Stimulated activated naive CD8-positive, alpha-beta T cell treated with anti-CD3 and anti-CD28 coated beads, Interleukin-15, Interleukin-2, amounts not matched to agents 100 ng/mL and 50 ng/mL, for 24 hours (primary cell): ENCODE measurements at regions not wholly inside any gene's neighbourhood (a gene's known extent, or its start where the extent isn't known, plus 50 kb on each side); places are given as distances from the start of the nearest gene placed in this dataset.

Source experiments
- H3K27ac Mint-ChIP-seq: one replicate; pipeline ENCODE4 v1.8.0; 2021; ENCODE audit warnings: mild to moderate bottlenecking, mixed read lengths
- H3K27me3 Mint-ChIP-seq: one replicate; pipeline ENCODE4 v1.8.0; 2021; ENCODE audit warnings: mixed read lengths
- H3K36me3 Mint-ChIP-seq: one replicate; pipeline ENCODE4 v1.8.0; 2021; ENCODE audit warnings: low read depth, mixed read lengths
- H3K4me1 Mint-ChIP-seq: one replicate; pipeline ENCODE4 v1.8.0; 2021; ENCODE audit warnings: low read depth, mixed read lengths
- H3K4me3 Mint-ChIP-seq: one replicate; pipeline ENCODE4 v1.8.0; 2021; ENCODE audit warnings: mild to moderate bottlenecking, mixed read lengths
- H3K9me3 Mint-ChIP-seq: one replicate; pipeline ENCODE4 v1.8.0; 2021; ENCODE audit warnings: mixed read lengths

DNA sequence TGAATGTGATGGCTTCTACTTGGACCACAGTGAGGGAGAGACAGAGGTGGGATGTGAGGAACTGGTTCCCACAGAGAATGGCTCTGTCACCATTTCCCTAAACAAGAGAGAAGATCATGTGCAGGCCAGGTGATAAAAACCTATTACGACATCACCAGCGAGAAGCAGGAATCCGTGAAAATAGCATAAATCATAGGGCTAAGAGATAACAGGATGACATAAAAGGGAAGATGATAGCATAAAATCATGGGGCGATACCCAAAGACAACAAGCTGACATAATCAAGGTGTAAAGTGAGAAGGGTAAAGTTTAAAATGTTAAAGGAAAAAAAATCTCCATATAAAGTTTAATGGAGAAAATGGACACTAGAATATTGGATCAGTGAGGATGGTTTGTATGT lies 205.5 kb upstream of the SLIT2 start:
- H3K27ac Mint-ChIP-seq: no peak overlapping the region
- no peaks in the 10 kb centered on the region for H3K27me3 Mint-ChIP-seq
- peaks cover 18% of the 10 kb centered on the region for H3K9me3 Mint-ChIP-seq
- H3K4me1 Mint-ChIP-seq: no peaks in the 10 kb centered on the region
- H3K36me3 Mint-ChIP-seq: no peaks in the 10 kb centered on the region
- no peak overlapping the region for H3K4me3 Mint-ChIP-seq

DNA sequence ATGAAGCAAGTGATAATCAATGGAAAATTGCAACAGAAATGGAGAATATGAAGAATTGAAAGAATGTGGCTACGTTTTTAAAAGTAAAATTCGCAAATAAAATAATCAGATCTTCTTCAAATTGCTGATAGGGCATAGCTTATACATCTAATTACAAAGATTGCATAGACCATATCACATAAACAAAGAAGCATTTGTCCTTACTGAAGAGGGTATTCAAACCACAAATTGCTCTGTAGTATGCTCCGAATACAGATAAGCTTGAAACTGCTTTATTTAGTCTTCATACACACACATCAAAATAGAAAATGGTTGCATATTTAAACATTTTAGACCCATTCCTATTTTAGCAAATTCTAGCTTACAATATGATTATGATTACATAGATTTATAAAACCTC lies 206.7 kb upstream of the SLIT2 start:
- Mint-ChIP-seq H3K36me3 (no peaks in the 10 kb centered on the region), H3K4me1 (no peaks in the 10 kb centered on the region), H3K9me3 (peaks cover 14% of the 10 kb centered on the region), H3K27me3 (no peaks in the 10 kb centered on the region), H3K27ac (no peak overlapping the region), H3K4me3 (no peak overlapping the region)

DNA sequence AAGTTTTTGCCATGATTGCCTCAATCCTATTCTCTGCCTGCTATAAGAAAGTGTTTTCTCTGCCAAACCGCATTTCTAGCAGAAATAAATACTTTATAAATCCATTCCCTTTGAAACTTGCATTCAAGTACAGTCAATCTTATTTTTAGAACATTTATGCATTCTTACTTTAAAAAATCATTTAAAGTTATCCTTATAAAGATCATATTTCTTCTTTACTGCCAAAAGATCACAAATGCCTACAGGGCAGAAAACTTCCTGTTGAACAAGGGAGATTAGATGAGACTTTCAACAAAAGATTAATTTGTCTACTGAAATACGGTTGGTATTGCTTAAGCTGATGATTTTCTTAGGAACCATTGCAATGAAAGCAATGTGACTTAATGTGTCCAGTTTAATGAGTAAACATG lies 207.2 kb upstream of the SLIT2 start:
- peaks cover 14% of the 10 kb centered on the region for H3K9me3 Mint-ChIP-seq
- no peaks in the 10 kb centered on the region for H3K27me3 Mint-ChIP-seq
- no peaks in the 10 kb centered on the region for H3K36me3 Mint-ChIP-seq
- no peaks in the 10 kb centered on the region for H3K4me1 Mint-ChIP-seq
- H3K4me3 Mint-ChIP-seq: no peak overlapping the region
- H3K27ac Mint-ChIP-seq: no peak overlapping the region

DNA sequence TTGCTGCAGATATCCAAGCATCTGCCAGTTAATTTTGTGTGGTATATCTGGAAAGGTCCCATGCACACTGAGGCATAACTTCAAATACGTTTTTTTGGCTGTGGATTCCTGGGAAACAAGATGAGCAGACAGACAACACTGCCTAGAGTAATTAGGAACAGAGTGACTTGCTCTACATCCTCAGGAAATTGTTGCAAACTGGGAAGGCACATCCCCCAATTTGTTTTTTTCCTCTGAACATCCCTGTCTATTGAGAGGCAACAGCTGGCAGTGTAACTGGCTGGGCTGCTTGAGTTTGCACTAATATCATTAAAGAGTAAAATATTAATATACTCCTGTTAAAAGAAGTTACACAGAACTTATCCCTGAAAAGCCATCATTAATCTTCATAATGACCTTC lies 207.7 kb upstream of the SLIT2 start:
- Mint-ChIP-seq H3K4me1 (no peaks in the 10 kb centered on the region), H3K4me3 (no peak overlapping the region), H3K9me3 (peaks cover 14% of the 10 kb centered on the region), H3K27me3 (no peaks in the 10 kb centered on the region), H3K36me3 (no peaks in the 10 kb centered on the region), H3K27ac (no peak overlapping the region)

DNA sequence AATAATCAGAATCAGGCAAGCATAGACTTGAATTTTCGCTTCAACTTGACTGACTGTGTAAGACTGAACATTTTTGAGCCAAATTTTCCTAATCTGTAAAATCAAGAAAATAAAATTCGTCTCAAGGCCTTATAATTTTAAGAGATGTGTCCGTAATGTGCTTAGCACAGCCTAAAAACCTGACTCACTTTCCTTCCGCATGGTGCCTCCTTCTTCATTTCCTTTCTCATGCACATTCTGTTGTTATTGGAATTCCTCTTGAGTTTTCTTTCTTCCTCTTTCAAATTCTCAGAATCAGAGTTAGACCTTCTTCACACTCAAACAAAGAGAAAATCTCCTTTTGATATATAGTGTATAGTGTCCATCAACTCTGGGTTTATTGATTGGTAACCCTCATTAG lies 208.9 kb upstream of the SLIT2 start:
- H3K36me3 Mint-ChIP-seq: no peaks in the 10 kb centered on the region
- H3K4me1 Mint-ChIP-seq: no peaks in the 10 kb centered on the region
- H3K27ac Mint-ChIP-seq: no peak overlapping the region
- H3K27me3 Mint-ChIP-seq: no peaks in the 10 kb centered on the region
- H3K9me3 Mint-ChIP-seq: peaks cover 17% of the 10 kb centered on the region
- H3K4me3 Mint-ChIP-seq: no peak overlapping the region

DNA sequence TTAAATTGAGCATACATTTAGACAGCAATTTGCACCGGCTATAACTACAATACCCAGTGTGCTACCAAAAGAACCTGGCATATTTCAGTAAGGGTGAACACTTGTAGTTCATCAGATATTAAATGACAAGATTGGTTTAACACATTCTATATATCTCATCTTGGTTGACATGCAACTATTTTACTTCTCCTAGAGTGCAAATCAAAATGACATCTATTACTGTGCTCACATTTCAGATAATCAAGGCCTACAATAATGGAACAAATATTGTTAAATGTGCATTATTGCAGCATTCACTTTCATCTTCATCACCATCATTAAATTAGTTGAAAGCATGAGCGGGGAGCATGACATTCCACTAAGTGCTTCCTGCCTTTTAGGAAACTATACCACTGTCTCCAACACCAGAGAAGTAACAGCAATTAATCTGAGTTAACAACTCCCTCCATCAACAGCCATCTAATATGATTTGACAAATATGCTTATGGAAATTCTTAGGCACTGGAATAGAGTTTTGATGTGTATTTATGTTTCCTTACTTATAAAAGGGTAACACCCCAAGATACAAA lies 209.8 kb upstream of the SLIT2 start:
- Mint-ChIP-seq H3K27ac (no peak overlapping the region), H3K4me1 (no peaks in the 10 kb centered on the region), H3K27me3 (no peaks in the 10 kb centered on the region), H3K4me3 (no peak overlapping the region), H3K9me3 (peaks cover 17% of the 10 kb centered on the region), H3K36me3 (no peaks in the 10 kb centered on the region)

DNA sequence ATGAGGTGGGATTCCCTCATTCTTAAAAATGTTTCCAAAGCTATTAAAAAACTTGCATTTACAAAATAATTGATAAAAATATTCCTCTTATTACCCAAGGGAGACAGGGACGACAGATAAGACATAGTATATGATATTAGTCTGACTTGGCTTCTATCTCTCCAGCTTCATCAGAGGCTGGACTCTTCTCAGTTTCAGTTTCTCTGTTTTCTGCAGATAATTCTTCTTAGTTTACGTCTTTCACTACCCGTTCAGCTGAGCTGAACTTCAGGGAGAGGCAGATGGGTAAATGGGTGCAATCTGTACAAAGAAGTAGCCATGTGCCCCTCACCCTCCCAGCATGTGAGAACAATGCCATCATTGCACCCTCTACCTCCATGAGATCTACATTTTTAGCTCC lies 214.0 kb upstream of the SLIT2 start:
- peaks cover 7% of the 10 kb centered on the region for H3K9me3 Mint-ChIP-seq
- no peaks in the 10 kb centered on the region for H3K27me3 Mint-ChIP-seq

DNA sequence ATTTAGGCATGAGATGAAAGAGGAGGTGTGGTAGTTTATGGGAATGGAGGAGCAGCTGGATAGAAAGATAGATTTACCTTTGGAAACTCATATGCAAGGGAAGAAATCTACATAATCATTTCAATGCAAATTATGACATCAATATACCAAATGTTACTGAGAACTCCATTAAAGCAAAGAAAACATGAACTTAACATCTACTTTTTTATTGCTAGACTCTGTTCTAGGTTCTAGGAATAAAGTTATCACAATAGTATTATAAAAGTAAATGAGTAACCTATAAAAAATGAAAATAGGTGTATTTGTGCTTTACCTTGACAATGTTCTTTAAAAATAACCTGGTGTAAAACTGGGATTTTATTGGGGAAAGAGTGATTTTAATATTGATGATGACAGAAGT lies 221.6 kb upstream of the SLIT2 start:
- Mint-ChIP-seq H3K4me1 (no peaks in the 10 kb centered on the region), H3K27me3 (no peaks in the 10 kb centered on the region), H3K9me3 (peaks cover 3% of the 10 kb centered on the region), H3K36me3 (no peaks in the 10 kb centered on the region), H3K4me3 (no peak overlapping the region), H3K27ac (no peak overlapping the region)

More for the DNA sequence above, 214.0 kb upstream of the SLIT2 start:
- H3K36me3 Mint-ChIP-seq: no peaks in the 10 kb centered on the region
- H3K4me3 Mint-ChIP-seq: no peak overlapping the region
- no peak overlapping the region for H3K27ac Mint-ChIP-seq
- H3K4me1 Mint-ChIP-seq: no peaks in the 10 kb centered on the region

DNA sequence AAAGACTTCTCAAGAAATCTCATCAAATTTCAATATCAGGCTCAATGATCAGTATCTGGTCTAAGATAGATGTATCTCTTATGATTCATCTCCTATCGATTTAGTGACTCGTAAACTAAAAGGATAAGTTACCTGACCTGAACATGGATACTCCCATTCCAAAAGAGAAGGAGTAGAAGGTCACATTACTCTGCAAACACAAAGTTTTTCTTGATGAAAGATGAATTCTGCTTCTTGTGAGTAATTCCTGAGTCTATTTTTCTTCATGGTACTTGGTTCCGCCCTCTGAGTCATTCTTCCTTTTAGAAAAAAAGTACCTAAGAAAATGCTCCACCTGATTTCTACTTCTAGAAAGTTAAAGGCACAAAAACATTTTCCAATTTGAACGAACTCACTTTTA lies 223.1 kb upstream of the SLIT2 start:
- no peak overlapping the region for H3K27ac Mint-ChIP-seq
- no peaks in the 10 kb centered on the region for H3K36me3 Mint-ChIP-seq
- no peaks in the 10 kb centered on the region for H3K4me1 Mint-ChIP-seq
- peaks cover 3% of the 10 kb centered on the region for H3K9me3 Mint-ChIP-seq
- no peak overlapping the region for H3K4me3 Mint-ChIP-seq
- H3K27me3 Mint-ChIP-seq: no peaks in the 10 kb centered on the region

DNA sequence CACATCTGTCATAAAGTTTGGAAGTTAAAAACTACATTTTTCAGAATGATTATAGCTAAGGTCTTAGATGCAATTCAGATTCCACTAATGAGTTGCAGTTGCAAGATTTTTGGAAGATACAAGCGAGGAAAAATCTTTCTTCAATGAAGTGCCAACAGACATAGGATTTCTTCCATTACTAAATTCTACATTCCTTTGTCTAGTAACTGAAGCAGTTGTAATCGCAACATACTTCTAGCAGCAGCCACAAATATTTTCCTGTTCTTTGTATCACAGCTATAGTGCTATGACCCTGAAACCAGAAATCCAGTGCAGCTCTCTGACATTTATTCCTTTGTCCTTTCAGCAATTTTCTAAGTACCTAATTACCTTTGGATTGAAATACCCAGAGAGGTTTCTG lies 225.2 kb upstream of the SLIT2 start:
- peaks cover 3% of the 10 kb centered on the region for H3K9me3 Mint-ChIP-seq
- H3K4me1 Mint-ChIP-seq: no peaks in the 10 kb centered on the region
- H3K27ac Mint-ChIP-seq: no peak overlapping the region
- H3K4me3 Mint-ChIP-seq: no peak overlapping the region
- H3K36me3 Mint-ChIP-seq: no peaks in the 10 kb centered on the region
- H3K27me3 Mint-ChIP-seq: no peaks in the 10 kb centered on the region

DNA sequence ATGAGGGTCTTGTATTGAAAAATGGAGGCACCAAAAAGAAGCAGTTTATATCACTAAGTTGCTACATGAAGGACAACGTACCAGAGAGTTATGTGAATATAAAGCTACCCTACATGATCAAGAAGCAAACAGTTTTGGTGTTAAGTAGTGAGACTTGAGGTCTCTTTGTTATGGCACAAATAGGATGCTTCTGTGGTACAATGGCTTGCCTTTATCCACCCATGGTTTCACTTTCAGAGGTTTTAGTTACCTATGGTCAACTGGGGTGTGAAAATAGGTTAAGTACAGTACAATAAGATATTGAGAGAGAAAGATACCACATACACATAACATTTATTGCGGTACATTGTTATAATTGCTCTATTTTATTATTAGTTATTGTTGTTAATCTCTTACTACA lies 229.2 kb upstream of the SLIT2 start:
- Mint-ChIP-seq H3K36me3 (no peaks in the 10 kb centered on the region), H3K4me3 (no peak overlapping the region), H3K9me3 (no peaks in the 10 kb centered on the region), H3K27ac (no peak overlapping the region), H3K4me1 (no peaks in the 10 kb centered on the region), H3K27me3 (no peaks in the 10 kb centered on the region)

DNA sequence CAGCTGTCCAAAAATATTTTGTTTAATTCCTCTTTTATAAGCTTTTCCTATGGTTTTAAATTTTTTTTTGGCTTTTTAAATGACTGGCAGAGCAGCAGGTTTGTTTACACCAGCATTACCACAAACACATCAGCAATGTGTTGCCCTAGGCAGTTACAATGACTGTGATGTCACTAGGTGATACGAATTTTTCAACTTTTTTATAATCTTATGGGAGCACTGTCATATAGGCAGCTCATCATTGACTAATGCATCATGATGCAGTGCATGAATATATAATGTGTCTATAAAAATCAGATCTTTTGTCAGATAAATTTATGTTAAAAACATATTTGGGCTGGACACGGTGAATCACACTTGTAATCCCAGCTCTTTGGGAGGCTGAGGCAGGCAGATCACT lies 231.6 kb upstream of the SLIT2 start:
- Mint-ChIP-seq H3K27ac (no peak overlapping the region), H3K9me3 (no peaks in the 10 kb centered on the region), H3K4me3 (no peak overlapping the region), H3K27me3 (no peaks in the 10 kb centered on the region), H3K36me3 (no peaks in the 10 kb centered on the region), H3K4me1 (no peaks in the 10 kb centered on the region)

DNA sequence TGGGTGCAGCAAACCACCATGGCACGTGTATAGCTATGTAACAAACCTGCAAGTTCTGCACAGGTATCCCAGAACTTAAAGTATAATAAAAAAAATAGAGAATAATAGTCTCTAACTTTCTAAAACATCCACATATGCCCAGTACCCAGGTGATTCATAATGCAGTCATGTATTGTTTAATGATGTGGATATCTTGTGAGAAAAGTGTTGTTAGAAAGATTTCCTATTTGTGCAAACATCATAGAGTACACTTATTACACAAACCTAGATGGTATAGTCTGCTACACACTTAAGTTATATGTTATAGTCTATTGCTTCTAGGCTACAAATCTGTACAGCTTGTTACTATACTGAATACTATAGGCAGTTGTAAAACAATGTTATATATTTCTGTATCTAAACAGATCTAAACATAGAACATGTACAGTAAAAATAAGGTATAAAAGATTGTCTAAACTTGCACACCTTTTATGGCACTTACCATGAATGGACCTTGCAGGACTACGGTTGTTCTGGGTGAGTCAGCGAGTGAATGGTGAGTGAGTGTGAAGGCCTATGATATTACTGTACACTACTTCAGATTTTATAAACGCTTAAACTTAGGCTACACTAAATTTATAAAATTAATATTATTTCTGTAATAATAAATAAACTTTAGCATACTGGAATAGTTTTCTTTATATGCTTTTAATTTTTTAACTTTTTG lies 232.2 kb upstream of the SLIT2 start:
- Mint-ChIP-seq H3K4me1 (no peaks in the 10 kb centered on the region), H3K9me3 (no peaks in the 10 kb centered on the region), H3K36me3 (no peaks in the 10 kb centered on the region), H3K27me3 (no peaks in the 10 kb centered on the region), H3K4me3 (no peak overlapping the region), H3K27ac (no peak overlapping the region)

DNA sequence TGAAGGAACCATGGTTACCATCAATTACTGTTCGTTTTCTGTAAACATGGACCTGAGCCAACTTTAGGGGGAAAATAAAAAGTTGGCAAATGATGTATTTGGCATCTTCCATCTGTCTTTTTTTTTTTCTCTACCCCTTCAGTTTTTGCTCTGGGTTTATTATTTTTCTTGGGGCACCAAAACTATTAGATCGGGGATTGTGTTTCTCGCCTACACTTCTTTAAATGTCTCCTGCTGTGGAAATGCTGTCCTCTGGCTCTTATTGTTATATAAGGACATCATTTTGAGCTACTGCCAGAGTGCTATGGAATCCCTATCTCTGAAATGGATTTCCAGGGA lies 234.0 kb upstream of the SLIT2 start:
- Mint-ChIP-seq H3K27ac (no peak overlapping the region), H3K36me3 (no peaks in the 10 kb centered on the region), H3K4me1 (no peaks in the 10 kb centered on the region), H3K4me3 (no peak overlapping the region), H3K9me3 (no peaks in the 10 kb centered on the region), H3K27me3 (no peaks in the 10 kb centered on the region)

DNA sequence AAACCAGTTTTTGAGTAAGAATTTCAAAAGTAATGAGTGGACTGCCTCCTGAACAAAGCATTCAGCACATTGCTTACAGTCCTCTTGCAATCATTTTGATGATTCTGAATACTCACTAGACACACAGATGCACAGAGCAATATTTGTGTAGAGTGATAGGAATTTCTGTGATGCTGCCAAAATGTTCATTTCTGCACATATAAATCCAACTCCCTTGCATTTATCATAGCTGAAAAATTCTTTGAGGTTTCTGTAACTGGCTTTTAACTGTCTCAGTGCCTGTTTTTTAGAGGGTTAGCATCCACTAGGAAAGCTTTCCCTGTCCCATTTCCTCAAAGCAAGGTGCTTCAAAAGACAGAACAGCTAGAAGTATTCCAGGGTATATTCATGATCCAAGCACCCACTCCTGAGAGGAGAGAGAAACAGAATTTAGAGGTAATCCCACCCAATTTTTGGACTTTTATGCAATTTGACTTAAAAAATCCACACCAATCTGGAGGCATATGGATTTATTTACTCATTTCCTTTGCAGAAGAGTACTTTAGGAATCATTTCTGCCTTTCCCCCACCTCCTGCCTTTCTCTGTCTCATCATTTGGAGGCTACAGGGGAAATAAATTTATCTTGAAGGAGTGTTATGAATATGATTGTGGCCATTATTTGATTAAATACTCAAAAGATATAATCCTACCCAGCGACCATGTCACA lies 234.5 kb upstream of the SLIT2 start:
- no peaks in the 10 kb centered on the region for H3K27me3 Mint-ChIP-seq
- no peak overlapping the region for H3K4me3 Mint-ChIP-seq
- H3K9me3 Mint-ChIP-seq: no peaks in the 10 kb centered on the region
- no peaks in the 10 kb centered on the region for H3K4me1 Mint-ChIP-seq
- no peak overlapping the region for H3K27ac Mint-ChIP-seq
- H3K36me3 Mint-ChIP-seq: no peaks in the 10 kb centered on the region
